ENCODE measurements at regions not wholly inside any gene's neighbourhood (a gene's known extent, or its start where the extent isn't known, plus 50 kb on each side); places are given as distances from the start of the nearest gene placed in this dataset.

- TF ChIP-seq ZNF462 (CRISPR knock-in tag; IDR thresholded peaks at IDR 0.05): no peak
- TF ChIP-seq CTCF (conservative IDR thresholded peaks at IDR 0.05; ENCODE audit: low read depth in 2 of 2): no peak
Measured at GRCh38 chr9:33637881-33638280, 113.8 kb downstream of the ANKRD18B start (continued).

- no peaks in the 10 kb centered on the region for H4K20me1 ChIP-seq (replicated peaks; ENCODE audit: insufficient read depth)
- Mint-ChIP-seq H3K36me3 (ENCODE audit: low read depth) (no peaks in the 10 kb centered on the region), H3K27me3 (ENCODE audit: insufficient read depth, low read depth, poor library complexity) (peaks cover 1% of the 10 kb centered on the region), H3K9me3 (no peaks in the 10 kb centered on the region), H3K4me3 (no peak overlapping the region), H3K4me1 (peaks cover 3% of the 10 kb centered on the region), H3K27ac (no peak overlapping the region; the same call in 1 of the 2 replicates)
- no peak overlapping the region for H3K4me3 ChIP-seq
- no peaks in the 10 kb centered on the region for H3K36me3 ChIP-seq (ENCODE audit: insufficient read depth)
- H3K27me3 ChIP-seq (ENCODE audit: insufficient read depth): no peaks in the 10 kb centered on the region
- DNase-seq (ENCODE audit: low spot score): no peak
- no peaks in the 10 kb centered on the region for H3K4me1 ChIP-seq (ENCODE audit: insufficient read depth)
- no peaks in the 10 kb centered on the region for H3F3A ChIP-seq (replicated peaks; ENCODE audit: low read depth)
- H3K79me2 ChIP-seq (replicated peaks; ENCODE audit: insufficient read depth): no peaks in the 10 kb centered on the region
- H3K4me2 ChIP-seq: no peak overlapping the region
- H3K9me2 ChIP-seq (ENCODE audit: insufficient read depth): no peaks in the 10 kb centered on the region
- no peak for ATAC-seq
- H2AFZ ChIP-seq: peak overlapping the region; percentile 85
- H3K27ac ChIP-seq (ENCODE audit: low read depth): no peak overlapping the region
- TF ChIP-seq ZNF331 (CRISPR knock-in tag; IDR thresholded peaks at IDR 0.05; ENCODE audit: low read depth) (no peak), CREB1 (CRISPR knock-in tag; IDR thresholded peaks at IDR 0.05; ENCODE audit: low read depth) (no peak), ETS1 (IDR thresholded peaks at IDR 0.05) (no peak), JUNB (IDR thresholded peaks at IDR 0.05; ENCODE audit: unreplicated experiment) (no peak), EZH2phosphoT487 (IDR thresholded peaks at IDR 0.05; ENCODE audit: unreplicated experiment) (no peak), NANOG (IDR thresholded peaks at IDR 0.05; ENCODE audit: borderline replicate concordance) (no peak)
Measured at GRCh38 chr9:33638391-33638915, 114.4 kb downstream of the ANKRD18B start.

Data from GM23338 (cell line).